GM21737 (cell line): ENCODE measurements at regions not wholly inside any gene's neighbourhood (a gene's known extent, or its start where the extent isn't known, plus 50 kb on each side); places are given as distances from the start of the nearest gene placed in this dataset.
"Not testable (repeated sequence)": the region's sequence is repeated elsewhere in the genome, so short reads cannot be mapped to it uniquely, and the experiment has no call there.

ENCODE experiments used
- ATAC-seq: cut with Tn5 transposase; IDR thresholded peaks from one replicate; pipeline ENCODE4 v1.9.1; 2021; ENCODE audit warnings: mild to moderate bottlenecking, moderate library complexity; ENCODE audit not compliant: unreplicated experiment

DNA sequence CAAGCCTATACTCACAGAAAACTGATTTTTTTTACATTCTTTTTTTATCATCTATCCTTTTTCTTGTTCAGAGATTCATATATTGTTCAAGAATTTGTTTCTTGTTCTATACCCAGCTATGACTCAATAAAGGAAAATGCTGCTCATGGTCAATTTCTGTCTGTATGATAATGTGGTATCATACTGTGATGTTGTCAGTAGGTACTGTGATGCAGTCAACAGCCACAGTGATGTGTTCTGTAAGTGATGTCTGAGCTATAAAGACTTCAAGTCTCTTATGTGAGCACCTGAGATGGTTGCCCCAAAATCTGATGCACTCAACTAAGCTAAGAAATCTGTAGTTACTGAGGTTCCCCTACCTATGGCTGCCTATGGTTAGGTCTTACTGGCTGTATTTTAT, 294.2 kb upstream of the GRIN3A start:
- no peak for ATAC-seq

DNA sequence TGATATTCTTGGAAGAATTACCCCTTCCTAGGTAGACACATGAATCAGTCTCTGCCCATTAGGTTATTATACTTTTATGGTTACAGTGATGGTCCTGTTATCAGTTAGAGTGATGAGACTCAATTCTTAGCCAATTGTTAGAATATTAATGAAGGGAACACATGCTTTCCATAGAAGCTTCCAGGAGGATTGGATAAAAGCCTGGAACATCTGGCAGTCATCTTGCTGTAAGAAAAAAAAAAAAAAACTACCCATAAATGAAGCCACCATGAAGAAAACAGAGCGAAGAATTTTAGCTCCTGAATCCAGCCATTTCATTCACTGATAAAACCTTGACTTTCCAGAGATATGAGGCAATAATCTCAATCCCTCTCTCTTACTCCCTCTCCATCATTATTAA, 262.5 kb upstream of the GRIN3A start:
- no peak for ATAC-seq

DNA sequence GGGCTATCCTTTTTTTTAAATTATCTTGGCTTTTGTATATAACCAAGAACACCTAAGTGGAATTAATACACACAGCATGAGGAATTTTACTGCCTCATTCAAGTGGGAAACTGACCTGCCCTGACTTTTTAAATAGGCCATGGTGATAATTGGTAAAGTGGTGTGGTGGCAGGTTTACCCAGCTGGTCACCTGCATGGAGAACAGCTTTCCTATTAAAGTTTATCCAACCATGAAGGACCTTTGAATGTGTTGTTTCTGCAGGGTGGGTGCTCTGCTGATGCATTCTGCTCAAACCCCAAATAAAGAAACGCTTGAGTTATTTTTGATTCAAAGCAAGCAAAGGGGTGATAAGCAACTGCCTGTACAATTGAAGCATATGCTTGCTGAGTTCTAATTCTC, 261.0 kb upstream of the GRIN3A start:
- ATAC-seq = no peak

DNA sequence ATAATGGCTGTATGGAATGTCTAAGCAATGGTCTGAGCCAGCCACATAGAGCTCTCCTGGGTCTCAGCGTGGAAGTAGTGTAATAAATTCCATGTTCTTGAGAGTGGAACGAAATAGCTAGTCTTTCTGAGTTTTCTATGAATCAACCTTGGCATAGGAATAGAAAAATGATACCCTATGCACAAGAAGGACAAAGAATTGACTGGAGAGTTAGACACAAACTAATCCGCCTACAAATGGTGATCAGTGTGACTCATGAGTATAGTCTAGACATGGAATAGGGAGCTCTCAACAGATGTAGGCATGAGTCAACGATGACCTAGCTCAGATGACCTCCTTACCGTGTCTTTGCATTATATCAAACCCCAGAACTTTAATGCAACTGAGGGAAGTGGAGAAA, 256.8 kb upstream of the GRIN3A start:
- ATAC-seq = no peak

DNA sequence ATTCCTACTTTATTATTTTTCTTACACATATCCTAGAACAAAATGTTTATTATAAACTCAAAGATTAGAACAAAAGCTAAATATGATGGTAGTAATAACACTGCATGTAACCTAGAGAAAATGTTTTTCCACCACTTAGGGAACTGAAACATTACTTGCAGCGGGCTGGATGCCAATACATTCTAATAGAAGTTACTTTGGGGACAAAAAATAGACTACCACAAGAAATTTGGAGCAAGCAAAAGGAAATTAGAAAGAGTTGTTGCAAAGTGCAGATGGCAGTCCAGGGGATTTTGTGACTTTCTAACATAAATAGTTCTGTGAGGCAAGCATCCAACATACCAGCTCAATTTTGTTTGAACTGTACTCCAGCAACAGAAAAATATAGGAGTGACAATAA, 255.3 kb upstream of the GRIN3A start:
- ATAC-seq = no peak

DNA sequence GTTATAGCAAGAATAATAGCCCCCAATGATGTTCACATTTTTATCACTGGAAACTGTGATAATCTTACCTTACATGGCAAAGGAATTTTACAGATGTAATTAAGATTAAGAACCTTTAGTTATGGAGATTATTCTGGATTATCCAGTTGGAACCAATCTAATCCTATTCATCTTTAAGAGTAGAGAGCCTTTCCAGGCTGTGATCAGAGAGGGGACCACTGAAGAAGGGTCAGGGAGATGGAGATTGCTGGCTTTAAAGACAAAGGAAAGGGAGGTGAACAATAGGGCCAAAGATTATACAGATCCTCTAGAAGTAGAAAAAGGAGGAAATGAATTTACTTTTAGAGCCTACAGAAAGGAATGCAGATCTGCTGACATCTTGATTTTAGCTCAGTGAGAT, 253.5 kb upstream of the GRIN3A start:
- ATAC-seq = no peak

DNA sequence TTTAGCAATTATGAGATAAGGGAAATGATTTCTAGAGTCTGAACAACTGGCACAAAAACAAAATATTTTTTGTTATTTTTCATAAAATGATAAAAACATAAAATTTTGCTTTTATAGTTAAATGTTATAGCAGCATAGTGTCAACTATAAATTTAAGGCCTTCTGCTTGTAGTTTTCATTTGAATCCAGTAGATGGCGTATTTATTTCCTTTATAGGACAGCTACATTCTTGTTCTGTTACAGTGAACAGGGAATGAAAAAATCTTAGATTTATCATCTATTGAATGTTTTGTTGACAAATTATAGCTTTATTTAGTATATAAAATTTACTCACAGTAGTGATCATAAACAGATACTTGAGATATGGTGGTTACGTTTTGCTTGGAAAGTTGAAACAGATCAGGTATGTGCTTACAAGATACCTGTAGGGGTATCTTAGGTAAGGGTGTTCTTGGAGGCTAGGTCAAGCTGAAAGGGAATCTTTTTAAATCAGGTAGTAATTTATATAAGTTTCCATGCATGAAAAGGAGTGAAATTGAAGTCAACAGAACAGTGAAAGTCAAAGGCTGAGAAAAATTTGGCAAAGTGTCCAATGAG, 239.3 kb upstream of the GRIN3A start:
- peak; percentile 81 for ATAC-seq

DNA sequence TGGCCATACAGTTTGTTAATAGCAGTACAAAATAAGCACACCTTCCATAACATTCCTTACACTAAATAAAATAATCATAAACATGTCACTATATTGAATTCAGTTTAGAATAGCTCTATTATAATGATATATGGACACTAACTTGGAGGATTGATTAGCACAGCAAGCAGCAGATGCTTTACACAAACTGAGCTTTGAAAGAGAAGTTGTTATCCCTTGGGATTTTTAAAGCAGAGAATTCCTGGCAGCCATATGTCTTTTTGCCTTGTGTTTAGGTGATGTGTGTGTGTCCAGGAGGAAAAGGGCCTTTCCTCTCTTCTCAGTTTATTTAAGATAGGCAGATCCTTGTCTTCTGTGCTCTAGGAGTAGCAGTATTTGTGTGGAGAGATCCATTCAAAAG, 232.2 kb upstream of the GRIN3A start:
- ATAC-seq = no peak

DNA sequence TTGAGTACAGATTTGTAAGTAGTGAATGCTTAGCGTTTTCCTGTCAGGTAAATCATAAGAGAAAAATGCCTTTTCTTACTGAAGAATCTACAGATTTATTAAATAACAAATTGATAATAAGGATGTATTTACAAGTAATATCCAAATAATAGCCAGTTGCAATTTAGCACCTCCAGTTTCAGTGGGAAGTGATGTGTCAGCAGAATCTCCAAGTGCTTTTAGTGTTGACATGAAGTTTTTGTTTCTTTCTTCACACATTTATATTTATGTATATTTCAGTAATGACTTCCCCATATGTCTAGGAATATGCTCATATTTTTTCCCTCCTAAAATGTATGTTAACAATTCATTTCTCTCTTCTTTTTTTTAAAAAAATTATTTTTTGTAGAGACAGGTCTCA, 229.9 kb upstream of the GRIN3A start:
- ATAC-seq = no peak

DNA sequence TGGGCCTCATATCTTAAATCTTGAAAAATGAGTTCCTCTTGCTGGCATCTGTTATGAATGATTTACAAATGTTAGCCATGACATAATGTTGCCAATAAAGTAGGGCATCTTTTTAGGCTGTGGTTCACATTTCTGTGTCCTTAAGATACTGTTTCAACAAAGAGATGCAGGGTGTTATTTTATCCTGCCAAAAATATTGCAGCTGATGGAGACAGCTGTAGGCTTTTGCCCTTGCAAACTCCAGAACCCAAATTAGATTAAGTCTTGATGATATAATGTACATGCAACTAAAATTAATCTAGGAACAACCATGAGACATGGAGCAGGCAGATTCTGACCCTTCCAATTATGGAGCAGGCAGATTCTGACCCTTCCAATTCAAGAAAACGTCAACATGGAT, 228.2 kb upstream of the GRIN3A start:
- ATAC-seq = no peak

DNA sequence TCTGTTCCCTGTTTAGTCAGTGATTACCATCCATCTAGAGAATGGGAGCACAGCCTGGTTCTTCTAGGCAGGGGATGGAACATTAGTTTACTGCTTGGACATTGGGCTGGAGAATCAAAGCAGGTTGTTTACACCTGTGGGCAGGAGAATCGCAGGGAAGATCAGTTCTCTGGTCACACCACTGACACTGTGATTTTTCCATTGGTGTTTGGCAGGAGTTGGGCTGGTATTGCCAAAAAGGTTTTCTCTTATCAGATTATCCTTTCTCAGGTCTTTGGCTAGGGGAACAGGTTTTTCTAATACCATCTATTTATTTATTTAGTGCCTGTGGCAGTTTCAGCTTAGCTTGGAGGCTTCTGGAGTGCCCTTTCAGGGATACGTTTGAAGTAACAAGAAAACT, 219.3 kb upstream of the GRIN3A start:
- no peak for ATAC-seq

DNA sequence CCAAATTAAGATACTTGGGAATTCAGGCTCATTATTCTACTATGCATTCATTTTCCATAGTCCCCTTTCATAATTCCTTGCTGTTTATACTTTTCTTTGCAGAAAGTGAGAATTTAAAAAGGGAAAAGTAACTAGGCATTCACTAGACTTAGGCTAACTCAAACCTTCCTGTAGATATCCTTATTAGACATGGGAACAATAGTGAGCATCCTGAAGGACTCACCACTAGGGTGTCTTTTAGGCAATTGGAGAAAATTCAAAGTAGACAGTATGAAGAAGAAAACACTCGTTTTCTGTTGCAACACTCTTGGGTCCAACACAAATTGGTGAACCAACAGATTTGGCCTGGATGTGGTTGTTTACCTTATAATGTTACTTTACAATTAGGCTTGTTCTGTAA, 213.2 kb upstream of the GRIN3A start:
- ATAC-seq = no peak

DNA sequence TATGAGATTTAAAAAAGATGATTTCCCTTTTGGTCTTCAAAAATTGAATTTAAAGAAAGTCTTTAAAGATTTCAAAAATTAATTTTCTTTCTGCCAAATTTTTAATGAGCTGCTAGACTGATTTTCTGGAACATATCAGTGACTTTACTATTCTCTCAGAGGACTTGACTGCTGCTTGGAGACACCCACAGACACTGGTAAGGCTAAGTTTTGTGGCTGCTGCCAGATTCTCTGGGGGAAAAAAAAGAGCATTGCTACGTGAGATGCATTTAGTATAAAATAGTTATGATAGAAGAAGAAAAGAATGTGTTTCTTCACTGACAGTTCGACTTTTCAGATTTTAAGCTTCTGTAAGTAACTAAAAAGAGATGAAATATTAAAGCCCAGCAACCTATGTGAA, 193.3 kb upstream of the GRIN3A start:
- no peak for ATAC-seq

DNA sequence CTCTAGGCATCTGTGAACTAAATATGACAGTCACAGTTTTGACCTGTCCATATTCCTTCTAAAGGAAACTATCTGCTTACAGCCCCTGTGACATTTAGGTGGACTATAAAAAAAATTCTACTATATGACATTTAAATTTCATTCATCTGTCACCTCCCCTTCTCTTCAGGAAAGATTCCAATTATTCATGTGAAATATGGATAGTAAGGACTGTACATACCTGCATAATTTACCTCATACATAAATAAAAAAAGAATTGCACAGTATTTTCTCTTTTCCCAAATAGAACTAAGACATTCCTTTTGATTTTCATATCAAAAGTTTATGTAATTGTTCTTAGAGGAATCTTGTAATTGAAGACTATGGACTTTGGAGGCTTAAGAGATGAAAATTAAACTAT, 192.3 kb upstream of the GRIN3A start:
- ATAC-seq = no peak

DNA sequence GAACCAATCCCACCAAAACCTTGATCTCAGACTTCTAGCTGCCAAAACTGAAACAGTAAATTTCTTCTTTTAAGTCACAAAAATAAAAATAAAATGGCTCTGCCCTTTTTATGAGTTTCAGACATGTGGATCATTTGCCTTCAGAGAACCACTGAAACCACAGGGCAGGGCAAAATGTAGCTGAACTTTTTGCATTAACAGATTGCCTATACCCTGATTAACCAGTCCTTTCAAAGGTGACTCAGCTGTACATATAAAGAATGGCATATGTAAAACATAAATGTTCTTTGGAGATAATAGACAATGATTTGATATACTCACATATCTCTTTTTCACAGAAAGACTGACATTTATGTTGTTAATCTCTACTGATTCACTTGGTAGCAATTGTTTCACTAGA, 187.1 kb upstream of the GRIN3A start:
- no peak for ATAC-seq

DNA sequence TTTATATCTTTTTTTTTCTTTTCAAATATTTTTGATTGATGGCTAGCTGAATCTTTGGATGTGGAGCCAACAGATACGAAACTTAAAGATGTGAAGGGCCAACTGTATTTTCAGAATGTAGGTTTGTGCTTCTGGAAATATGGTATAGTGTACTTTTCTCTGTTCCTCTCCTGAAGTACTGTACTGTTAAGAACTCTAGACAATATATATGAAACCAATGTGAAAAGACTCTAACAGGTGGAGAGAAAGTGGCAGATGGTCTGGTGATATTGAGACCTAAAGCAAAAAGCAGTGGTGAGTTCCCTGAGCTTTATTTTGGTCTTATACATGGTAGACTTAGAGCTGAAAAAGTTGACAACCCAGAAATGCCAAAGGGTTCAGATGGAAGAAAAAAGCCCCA, 185.0 kb upstream of the GRIN3A start:
- ATAC-seq = no peak

DNA sequence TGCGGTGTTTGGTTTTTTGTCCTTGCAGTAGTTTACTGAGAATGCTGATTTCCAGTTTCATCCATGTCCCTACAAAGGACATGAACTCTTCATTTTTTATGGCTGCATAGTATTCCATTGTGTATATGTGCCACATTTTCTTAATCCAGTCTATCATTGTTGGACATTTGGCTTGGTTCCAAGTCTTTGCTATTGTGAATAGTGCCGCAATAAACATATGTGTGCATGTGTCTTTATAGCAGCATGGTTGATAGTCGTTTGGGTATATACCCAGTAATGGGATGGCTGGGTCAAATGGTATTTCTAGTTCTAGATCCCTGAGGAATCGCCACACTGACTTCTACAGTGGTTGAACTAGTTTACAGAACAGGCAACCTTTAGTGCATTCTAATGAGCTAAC, 178.5 kb upstream of the GRIN3A start:
- ATAC-seq = not testable (repeated sequence)

DNA sequence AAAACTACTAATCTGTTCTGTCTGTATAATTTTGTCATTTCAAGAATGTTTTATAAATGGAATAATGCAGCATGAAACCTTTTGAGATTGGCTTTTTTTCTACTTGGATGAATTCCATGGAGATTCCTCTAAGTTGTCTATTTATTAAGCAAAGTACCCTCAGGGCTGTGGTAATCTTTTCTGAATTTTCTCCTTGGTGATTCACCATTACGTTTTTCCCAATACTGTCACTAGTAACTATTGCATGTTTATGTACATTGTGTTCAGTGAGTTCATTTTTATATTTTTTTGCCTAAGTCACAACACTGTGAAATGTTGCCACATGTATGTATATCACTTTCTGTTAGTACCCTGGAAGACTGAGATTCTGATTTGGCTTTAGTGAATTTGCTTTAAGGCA, 177.0 kb upstream of the GRIN3A start:
- no peak for ATAC-seq

DNA sequence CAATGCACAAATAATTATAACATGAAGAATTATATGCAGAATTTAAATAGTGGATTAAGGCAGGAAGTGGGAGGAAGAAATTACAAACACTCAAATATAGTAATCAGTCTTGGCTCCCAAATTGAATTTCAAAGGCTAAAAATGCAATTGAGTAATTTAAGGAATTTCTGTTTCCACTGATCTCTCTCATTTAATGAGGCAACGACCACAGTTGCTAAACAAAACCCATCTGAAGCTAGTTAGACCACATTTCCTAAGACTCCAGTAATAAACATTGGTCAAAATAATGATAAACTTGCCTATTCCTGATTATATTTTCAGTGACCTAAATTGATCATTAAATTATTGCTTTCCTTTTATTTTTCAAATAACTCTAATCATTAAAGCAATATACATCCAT, 174.3 kb upstream of the GRIN3A start:
- ATAC-seq = no peak

DNA sequence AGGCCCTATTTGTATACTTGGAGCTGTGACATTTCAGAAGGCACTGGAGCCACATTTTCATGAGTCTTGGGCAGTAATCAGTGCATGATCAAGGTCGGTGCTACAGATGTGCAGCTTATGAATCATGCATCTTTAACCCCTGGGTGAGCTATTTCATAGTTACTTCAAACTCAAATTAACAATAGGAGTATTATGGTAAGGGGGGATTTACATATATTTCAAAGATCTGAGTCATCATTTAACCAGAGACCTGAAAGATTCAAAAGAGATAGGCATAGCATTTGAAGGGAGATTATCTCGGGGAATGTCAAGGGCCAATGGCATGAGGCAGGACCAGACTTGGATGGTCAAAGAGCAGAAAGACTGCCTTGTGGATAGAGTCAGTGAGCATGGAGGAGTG, 169.0 kb upstream of the GRIN3A start:
- no peak for ATAC-seq

DNA sequence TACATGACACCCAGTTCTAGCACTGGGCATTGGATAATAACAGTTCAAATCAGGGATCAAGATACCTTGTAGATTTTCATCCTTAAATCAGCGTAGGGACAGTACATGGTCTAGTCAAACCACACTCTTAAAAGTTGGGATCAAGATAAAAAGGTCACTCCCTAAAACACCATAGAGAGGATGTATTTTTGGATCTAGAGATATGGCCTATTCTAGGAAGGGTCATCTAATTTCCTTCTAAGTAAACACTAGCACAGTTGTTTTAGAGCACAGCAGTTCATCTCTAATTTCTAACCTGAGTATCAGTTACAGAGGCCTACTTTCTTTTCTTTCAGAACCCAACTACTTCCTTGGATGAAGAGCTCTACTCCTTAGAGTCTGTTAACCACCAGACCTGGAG, 166.4 kb upstream of the GRIN3A start:
- no peak for ATAC-seq

DNA sequence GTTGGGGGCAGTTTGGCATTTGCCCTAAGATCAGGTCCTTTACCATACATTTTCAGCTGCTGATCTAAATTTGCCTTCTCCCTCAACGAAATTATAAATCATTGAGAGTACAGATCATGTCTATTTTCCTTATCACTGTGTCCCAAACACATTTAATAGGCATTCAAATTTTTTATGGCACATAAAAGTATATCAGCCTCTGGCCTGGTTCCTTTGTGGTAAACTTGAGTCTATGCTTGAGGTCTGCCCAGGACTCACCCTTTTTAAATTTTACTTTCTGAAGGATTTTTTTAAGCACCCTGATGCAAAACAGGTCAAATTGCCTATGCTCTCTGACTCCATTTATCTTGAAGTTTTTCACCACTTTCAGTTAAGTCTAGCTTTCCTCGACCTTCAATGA, 163.6 kb upstream of the GRIN3A start:
- ATAC-seq = no peak

DNA sequence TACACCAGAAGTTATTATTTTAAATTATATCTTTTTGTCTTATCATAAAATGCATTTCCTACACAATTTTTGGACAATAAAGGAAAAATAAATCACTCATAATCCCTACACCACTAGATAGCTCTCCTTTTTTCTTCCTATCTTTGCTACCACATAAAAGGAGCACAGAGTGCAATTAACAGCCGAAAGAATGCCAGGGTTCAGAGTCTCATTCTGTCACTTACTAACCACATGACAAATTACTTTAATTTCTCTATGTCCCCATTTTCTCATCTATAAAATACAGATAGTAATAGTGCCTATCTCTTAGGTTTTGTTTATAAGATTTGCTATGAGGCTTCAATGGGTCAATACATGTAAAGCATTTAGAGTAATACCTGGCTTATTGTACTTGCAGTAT, 158.7 kb upstream of the GRIN3A start:
- no peak for ATAC-seq
